CD4-positive, alpha-beta T cell treated with Interleukin-2 at 100 ng/mL for 4 hours (primary cell): ENCODE measurements at regions not wholly inside any gene's neighbourhood (a gene's known extent, or its start where the extent isn't known, plus 50 kb on each side); places are given as distances from the start of the nearest gene placed in this dataset.
"Not testable (repeated sequence)": the region's sequence is repeated elsewhere in the genome, so short reads cannot be mapped to it uniquely, and the experiment has no call there.

Experiments
- DNase-seq: peaks from one replicate; pipeline ENCODE4 v3.0.0-alpha.2; 2020; ENCODE audit warnings: low spot score

DNA sequence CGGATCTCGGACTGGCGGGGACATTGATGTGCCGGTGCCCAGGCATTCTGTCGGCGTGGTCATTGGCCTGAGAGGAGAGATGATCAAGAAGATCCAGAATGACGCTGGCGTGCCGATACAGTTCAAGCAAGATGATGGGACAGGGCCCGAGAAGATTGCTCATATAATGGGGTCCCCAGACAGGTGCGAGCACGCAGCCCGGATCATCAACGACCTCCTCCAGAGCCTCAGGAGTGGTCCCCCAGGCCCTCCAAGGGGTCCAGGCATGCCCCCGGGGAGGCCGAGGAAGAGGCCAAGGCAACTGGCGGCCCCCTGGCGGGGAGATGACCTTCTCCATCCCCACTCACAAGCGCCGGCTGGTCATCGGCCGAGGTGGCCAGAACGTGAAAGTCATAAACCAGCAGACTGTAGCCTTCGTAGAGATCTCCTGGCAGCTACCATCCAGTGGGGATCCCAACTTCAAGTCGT, 106.5 kb upstream of the MTAP start:
- DNase-seq, result no peak

DNA sequence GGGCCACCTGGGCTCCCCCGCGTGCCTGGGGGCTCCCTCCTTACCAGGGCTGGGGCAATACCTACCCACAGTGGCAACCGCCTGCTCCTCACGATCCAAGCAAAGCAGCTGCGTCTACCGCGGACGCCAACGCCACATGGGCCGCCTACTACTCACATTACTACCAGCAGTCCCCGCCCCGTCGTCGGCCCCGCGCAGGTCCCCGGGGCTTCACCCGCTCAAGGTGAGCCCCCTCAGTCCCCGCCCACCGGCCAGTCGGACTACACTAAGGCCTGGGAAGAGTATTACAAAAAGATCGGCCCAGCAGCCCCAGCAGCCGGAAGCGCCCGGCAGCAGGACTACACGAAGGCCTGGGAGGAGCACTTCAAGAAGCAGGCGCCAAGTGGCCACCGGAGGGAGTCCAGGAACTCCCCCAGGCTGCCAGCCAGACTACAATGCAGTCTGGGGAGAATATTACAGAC, 106.0 kb upstream of the MTAP start:
- no peak for DNase-seq

DNA sequence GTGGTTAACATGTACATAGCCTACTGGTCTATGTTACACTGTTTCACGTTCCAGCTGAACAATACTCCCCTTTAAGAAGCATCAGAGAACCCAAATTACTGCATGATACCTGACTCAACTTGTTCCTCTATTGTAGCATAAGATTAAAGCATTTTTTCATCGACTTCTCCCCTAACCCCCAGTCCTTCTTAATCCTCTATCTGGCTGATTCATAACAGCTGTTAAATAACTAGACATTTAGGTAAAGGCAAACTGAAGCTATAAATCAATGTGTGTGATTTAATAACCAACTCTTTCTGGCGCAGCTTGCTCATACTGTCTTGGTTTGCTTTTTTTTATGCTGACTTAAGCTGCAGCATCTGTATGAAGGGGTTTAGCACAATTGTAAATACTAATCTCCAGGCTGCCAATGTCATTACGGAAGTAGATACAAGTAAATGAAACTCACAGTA, 94.2 kb upstream of the MTAP start:
- no peak for DNase-seq

DNA sequence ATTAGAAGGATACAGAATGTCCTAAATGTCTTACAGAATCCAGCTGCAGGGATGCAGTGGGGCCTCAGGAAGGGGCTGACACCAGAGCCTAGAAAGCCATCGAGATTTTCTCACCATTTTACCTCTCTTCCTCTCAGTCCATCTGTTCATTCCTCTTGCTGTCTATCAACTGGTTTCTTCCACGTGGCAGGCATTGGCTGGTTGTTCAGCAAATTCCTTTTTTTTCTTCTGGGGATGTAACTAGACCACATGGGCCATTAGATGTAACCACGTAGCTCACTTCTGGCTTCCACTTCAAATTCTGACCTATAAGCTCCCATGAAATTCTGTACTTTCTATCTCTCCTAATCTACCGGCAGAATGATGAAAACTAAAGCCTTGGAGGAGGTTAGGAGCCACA, 93.6 kb upstream of the MTAP start:
- no peak for DNase-seq

DNA sequence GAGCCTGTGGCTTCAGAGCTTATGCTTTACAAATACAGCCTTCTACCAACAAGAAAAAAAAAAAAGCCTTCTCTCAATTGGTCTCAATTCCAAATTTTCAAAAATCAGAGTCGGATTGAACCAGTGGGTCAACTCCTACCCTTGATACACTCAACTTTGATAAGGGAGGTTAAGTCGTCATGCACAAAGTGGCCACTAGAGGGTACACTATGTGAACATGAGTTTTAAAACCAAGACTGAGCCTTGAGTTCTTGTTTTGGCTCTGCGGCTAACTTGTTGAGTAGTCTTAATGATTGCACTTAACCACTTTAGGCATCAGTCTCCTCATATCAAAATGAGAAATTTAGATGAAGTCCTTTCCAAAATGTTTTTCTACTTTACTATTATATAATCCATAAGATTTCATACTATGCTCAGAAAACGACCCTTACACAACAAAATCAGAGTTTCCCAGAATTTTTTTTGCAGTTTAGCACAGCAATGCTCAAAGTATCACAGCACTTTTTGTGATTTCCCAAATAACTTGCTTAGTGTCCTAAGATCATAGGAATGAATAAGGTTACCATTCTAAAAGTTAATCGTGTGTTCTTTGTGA, 92.9 kb upstream of the MTAP start:
- peak; percentile 76 for DNase-seq

DNA sequence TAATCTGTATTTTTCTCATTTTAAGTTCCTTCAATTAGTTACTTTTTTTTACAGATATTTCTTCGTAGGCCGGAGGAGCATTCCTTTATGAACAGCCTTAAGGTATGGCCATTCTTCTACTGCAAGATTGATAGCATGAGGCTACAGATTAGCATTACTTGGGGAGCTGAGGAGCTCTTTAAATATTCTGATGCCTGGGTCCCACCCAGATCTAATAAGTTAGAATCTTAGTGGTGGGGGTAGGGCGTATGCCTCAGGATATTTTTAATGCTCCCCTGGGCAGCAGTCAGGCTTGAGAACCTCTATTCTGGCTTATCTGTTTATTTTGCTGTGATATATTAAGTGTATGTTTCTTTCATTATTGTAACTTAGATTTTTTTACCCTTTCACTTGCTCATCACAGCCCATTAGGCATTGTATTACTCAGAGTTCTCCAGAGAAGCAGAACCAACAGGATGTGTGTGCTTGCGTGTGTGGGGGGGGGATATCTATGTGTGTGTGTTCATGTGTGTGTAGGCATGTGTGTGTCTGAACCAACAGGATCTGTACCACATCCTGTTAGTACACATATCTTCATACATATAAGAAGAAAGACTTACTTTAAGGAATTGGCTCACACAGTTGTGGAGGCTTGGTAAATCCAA, 91.8 kb upstream of the MTAP start:
- DNase-seq, result no peak

DNA sequence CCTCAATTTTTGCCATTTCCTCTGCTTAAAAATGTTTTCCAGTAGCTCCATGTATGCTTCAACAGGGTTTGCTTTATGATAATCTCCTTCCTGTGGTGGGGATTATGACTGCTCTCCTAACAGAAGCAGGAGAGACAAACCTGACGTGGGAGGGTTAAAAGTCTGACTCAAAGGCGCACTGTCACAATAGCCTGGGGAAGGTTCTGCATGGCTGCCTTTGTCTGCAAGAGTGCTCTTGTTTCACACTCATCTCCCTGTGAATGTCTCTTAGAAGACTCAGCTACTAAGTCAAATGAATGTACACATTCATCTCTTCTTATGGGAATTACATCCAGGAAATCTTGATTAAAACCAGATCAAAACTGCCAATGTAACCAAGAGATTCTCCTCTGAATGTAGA, 90.9 kb upstream of the MTAP start:
- DNase-seq, result no peak

DNA sequence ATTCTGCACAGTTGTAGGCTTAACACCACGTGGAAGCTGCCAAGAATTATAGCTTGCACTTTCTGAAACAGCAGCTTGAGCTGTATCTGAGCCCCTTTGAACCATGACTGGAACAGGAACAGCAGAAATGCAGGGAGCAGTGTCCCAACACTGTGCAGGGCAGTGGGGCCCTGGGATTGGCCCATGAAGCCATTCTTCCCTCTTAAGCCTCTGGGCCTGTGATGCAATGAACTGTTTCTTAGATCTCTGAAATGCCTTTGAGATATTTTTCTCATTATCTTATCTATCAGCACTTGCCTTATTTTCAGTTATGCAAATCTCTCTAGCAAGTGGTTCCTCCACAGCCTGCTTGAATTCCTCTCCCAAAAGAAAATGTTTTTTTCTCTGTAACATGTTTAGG, 87.0 kb upstream of the MTAP start:
- DNase-seq, result no peak

DNA sequence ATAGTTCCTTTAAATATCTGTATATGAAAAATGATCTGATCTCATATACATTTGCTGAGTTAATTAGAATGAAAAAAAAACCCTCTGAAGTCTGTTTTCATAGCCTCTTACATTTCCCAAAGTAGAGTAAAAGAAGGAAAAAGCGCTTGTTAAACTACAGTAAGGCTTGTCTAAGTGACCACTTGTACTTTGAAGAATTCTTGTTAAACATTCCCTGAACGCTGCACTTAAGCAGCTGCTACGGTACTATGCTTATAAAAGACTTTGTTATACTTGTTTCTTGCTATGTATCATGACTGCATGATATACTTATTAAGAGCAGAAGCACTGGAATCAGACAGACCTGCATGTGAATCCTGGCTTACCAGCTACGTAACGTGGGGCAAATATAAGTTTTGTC, 81.7 kb upstream of the MTAP start:
- DNase-seq, result no peak

DNA sequence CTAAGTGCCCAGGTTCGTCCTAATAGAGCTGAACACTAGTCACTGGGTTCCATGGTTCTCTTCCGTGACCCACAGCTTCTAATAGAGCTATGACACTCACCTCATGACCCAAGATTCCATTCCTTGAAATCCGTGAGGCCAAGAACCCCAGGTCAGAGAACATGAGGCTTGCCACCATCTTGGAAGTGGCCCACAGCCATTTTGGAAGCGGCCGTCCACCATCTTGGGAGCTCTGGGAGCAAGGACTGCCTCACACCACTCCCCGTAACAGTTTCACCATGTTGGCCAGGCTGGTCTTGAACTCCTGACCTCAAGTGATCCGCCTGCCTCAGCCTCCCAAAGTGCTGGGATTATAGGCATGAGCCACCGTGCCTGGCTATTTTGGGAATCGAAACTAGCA, 75.0 kb upstream of the MTAP start:
- not testable (repeated sequence) for DNase-seq

DNA sequence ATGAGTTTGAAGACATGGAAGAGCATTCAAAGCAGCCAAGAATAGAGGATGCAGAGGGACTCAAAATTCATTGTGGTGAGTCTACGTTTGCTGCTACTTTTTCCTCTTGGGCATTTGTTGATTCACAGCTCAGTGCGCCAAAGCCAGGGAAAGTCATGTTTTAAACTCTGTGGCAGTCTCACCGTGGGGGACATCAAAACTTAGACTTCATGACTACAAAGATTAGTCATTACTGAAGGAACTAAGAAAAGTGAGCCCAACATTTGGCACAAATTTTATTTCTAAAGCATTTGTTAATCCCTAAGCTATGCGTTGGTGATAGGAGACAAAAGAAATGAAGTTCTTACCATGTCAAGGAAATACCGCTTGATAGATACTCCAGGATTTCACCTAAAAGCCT, 73.7 kb upstream of the MTAP start:
- DNase-seq, result no peak

DNA sequence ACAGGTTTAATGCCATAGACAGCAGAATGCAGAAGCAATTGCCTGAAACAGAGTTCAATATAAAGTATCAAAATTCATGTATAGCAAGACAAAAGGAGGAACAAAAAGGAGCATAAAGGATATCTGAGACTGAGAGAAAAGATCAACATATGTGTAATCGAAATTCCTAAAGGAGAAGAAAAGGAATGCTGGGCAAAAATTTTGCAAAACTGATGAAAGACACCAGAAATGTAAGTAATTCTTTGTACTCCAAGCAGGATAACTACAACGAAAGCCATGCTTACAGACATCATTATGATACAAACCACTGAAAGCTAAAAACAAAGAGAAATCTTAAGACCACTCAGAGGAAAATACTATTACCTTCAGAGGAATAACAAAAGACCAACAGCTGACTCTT, 72.8 kb upstream of the MTAP start:
- no peak for DNase-seq

DNA sequence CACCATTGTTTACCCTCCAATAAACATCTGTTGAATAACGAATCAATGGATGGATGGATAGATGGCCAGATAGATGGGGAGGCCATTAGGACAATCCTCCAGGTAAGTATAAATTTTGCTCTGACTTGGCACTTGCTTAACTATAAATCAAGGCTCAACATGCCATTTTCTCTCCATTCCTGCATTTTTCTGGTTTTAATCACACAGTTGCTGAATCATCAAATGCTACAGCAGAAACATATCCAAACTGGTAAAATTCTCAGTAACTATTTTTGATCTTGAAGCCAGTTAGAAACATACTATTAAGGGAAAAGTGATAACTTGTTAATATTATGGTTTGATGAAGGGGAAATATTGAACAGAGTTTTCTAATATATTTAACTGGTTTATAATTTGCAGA, 71.5 kb upstream of the MTAP start:
- DNase-seq, result no peak

DNA sequence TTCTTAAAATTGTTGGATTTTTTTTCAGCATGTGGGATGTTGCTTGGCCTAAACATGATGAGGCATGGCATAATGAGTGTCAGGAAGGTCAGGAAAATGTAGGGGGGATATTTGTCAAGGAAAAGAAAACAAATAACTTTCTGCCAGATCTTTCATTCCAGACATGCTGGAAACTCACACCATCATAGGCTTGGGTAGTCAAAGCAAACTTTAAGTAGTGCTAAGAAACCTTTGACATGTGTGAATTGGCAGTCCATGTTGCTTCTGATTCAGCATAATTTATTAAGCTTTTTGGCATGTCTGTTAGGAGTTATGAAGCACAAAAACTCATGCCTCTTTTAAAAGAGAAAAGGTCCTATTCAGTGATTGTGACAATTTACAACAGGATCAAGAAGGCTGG, 61.3 kb upstream of the MTAP start:
- DNase-seq, result no peak

DNA sequence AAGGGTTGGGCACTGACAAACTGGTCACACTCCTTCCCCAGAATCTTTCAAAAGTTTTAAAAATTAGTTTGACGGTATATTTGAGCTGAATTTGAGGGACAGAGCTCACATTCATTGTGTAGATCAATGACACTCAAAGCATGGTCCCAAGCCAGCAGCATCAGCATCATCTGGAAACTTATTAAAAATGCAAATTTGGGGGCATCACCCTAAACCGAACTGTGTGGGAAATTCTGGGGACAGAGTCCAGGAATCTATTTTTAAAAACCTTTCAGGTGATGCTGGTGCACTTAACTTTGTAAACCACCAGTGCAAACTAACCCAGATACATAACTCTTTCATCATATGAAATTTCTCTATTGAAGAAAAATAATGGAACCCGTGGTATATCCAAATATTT, 58.1 kb upstream of the MTAP start:
- no peak for DNase-seq

DNA sequence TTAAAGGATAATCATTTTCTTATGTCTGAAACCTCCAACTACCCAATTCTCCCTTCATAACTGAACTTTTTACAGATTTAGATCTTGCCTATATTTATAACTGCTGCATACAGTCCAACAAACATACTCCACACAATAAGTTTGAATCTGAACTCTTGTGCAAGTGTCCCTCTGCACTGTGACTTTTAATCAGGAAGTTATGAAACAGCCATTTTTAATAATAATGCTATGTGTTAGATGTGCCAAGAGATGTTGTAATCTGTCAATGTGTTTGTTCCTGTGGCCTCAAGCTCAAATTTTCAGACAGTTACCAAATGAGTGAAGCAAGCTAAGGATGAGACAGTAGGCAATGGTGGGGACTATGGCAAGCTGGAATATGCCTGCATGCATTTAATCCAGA, 57.6 kb upstream of the MTAP start:
- no peak for DNase-seq

DNA sequence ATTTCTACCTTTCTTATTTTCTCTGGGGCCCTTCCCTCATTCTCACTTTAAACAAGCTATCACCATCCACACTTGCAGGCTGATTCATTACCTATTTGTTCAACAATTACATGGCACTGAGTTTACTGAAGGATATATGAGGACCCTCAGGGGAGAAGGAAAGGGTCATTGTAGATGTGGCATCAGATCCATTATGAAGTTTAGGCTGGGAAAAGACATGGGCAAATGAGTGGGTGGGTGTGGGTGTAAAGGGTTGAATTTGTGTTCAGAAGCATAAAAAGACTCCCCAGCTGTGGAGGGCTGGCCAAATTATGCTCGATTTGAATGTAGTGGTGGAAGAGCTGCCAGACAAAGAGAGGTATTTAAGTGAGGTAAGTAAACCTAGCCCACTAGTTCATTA, 55.9 kb upstream of the MTAP start:
- no peak for DNase-seq

DNA sequence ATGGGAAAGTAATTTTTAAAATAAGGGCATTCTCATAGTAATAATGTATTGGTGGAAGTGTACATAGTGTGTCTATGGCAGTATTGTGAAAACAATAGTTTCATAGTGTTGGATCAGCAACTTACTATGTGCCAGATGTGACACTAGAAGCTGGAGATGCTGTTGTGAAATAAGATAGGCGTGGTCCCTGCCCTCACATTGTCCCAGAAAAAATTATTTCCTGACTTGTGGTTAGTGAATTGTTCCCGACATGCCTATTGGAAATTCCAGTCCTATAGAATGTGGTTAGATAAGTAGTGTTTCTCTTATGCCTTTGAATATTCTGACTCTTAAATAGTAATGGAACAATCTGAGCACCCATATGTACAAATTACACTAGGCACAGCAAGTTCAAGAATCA, 55.3 kb upstream of the MTAP start:
- DNase-seq, result no peak

DNA sequence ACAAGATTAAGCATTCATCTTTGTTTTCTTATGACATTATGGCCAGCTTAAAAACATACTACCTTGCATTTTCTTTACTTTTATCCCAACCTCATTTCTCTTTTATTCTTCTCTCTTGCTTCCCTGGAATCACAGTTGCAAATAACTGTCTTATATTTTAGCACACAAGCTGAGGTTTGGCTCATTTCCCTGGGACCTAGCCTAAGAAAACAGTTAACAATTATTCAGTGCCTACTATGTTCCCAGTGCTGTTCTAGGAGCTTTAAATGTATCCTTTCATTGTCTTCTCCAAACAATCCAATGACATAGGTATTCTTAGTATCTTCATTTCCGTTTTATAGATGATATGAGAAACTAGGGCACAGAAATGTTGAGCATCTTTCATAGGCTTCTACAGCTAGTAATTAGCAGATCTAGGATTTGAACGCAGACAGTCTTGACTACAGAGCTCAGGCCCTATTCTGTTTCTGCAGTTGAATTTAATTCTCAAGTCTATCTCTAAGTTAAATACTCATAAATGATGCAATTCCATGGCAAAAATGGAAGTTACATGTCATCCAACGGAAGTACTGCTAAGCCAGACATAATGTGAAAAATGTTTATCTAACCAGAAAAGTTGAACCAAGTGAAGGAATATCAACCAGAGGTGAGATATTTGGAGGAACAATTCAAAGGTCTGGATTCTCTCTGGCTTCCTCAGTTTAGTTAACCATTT, 52.3 kb upstream of the MTAP start:
- no peak for DNase-seq

DNA sequence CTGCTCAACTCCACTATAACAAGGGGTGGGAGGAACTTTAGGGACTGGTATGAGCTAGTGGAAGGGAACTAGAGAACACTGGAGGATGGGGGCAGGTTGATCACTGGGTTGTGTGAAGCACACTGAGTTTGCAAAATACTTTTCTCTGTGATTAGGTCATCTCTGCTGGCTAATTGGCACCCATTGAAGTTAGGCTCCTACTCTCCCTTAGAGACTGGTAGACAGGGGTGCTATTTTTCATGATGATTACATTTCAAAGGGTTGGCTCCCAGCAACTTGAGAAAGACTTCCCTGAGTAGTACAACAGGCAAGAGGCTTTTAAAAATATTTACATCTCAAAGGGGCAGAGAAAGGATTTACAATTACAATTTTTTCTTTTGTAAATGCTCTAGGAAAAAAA, 50.4 kb upstream of the MTAP start:
- DNase-seq, result no peak
